Parathyroid adenoma (tissue), 2 donors: ENCODE measurements at regions not wholly inside any gene's neighbourhood (a gene's known extent, or its start where the extent isn't known, plus 50 kb on each side); places are given as distances from the start of the nearest gene placed in this dataset.

Experiments used
- H2AFZ ChIP-seq: fragments of 300-600 bp; sonication (generic); one replicate; pipeline ENCODE4 v1.7.0; 2017; ENCODE audit warnings: antibody characterized with exemption, mild to moderate bottlenecking
- H3K27ac ChIP-seq: fragments of 300-600 bp; sonication (generic); one replicate; pipeline ENCODE4 v1.7.0; 2017
- H3K27me3 ChIP-seq: fragments of 300-600 bp; sonication (generic); one replicate; pipeline ENCODE4 v1.7.0; 2017; ENCODE audit warnings: low read length; ENCODE audit not compliant: control insufficient read depth, insufficient read depth
- H3K36me3 ChIP-seq: fragments of 300-600 bp; sonication (generic); one replicate; pipeline ENCODE4 v1.7.0; 2017; ENCODE audit warnings: low read length; ENCODE audit not compliant: control insufficient read depth, insufficient read depth
- H3K4me1 ChIP-seq: fragments of 300-600 bp; sonication (generic); one replicate; pipeline ENCODE4 v1.7.0; 2017; ENCODE audit warnings: control low read depth
- H3K4me2 ChIP-seq: fragments of 300-600 bp; sonication (generic); one replicate; pipeline ENCODE4 v1.7.0; 2017; ENCODE audit warnings: low read length
- H3K4me3 ChIP-seq: fragments of 300-600 bp; sonication (generic); one replicate; pipeline ENCODE4 v1.7.0; 2017; ENCODE audit warnings: low read depth, low read length
- H3K79me2 ChIP-seq: fragments of 300-600 bp; sonication (generic); one replicate; pipeline ENCODE4 v1.7.0; 2017; ENCODE audit warnings: control low read depth
- H3K9ac ChIP-seq: fragments of 300-600 bp; sonication (generic); one replicate; pipeline ENCODE4 v1.7.0; 2017; ENCODE audit warnings: mild to moderate bottlenecking
- H3K9me3 ChIP-seq: fragments of 300-600 bp; sonication (generic); one replicate; pipeline ENCODE4 v1.7.0; 2017; ENCODE audit warnings: low read length; ENCODE audit not compliant: control insufficient read depth
- CTCF ChIP-seq: fragments of 300-600 bp; sonication (generic); IDR thresholded peaks from one replicate; pipeline ENCODE4 v1.7.0; 2017; ENCODE audit warnings: antibody characterized with exemption, mild to moderate bottlenecking
- donor health status: primary hyperparathyroidism.

- Histone ChIP-seq H3K4me2 (no peak overlapping the region), H3K27me3 (no peaks in the 10 kb centered on the region), H3K4me3 (no peak overlapping the region), H3K36me3 (no peaks in the 10 kb centered on the region), H3K4me1 (no peaks in the 10 kb centered on the region), H3K79me2 (no peaks in the 10 kb centered on the region), H3K9me3 (no peaks in the 10 kb centered on the region), H2AFZ (no peak overlapping the region), H3K27ac (no peak overlapping the region), H3K9ac (no peak overlapping the region)
- TF ChIP-seq CTCF: no peak
Observed at GRCh38 chr2:88870267-88870839, 178.9 kb downstream of the RPIA start.

DNA sequence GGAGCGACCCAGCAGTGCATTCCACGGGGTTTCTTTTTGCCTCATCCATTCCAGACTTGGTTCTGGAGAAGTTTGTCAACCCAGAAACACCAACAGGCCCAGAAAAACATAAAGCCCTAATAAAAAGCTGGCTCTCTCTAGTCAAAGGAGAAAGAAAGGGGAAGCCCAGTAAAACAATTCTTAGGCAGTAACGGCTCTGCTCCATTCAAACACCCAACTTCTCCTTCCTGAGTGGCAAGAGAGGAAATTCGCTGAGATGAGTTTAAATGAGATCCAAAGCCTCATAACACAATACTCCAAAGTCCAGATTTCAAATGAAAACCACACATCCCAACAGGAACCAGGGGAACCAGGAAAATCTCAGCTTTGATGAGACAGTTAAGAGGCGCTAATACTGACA, 179.9 kb downstream of the RPIA start:
- no peaks in the 10 kb centered on the region for H3K36me3 ChIP-seq
- no peak overlapping the region for H3K4me2 ChIP-seq
- H3K4me3 ChIP-seq: no peak overlapping the region
- H3K79me2 ChIP-seq: no peaks in the 10 kb centered on the region
- no peaks in the 10 kb centered on the region for H3K4me1 ChIP-seq
- H2AFZ ChIP-seq: no peak overlapping the region
- no peak overlapping the region for H3K27ac ChIP-seq
- H3K27me3 ChIP-seq: no peaks in the 10 kb centered on the region
- H3K9me3 ChIP-seq: no peaks in the 10 kb centered on the region
- no peak overlapping the region for H3K9ac ChIP-seq
- TF ChIP-seq CTCF: no peak

DNA sequence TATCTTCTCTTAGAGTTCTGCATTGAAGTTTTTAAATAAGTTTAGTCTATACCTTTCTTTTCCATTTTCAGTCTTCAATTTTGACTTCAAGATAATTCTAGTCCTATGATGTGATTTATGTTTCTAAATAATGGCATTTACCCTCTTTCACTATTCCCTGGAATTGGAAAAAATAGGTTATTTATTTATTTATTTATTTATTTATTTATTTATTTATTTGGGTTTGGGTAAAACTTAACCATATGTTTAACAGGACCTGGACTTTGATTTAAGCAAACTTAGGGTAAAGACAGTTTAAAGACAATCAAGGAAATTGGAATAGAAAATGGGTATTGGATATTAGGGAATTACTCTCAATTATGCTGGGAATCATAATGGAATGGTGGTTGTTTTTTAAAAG, 182.1 kb downstream of the RPIA start:
- no peaks in the 10 kb centered on the region for H3K27me3 ChIP-seq
- TF ChIP-seq CTCF: no peak
- H3K4me2 ChIP-seq: no peak overlapping the region
- H2AFZ ChIP-seq: no peak overlapping the region
- H3K36me3 ChIP-seq: no peaks in the 10 kb centered on the region
- H3K4me1 ChIP-seq: no peaks in the 10 kb centered on the region
- no peaks in the 10 kb centered on the region for H3K9me3 ChIP-seq
- no peak overlapping the region for H3K9ac ChIP-seq
- H3K4me3 ChIP-seq: no peak overlapping the region
- no peak overlapping the region for H3K27ac ChIP-seq
- no peaks in the 10 kb centered on the region for H3K79me2 ChIP-seq

- H3K9me3 ChIP-seq: no peaks in the 10 kb centered on the region
- H3K4me1 ChIP-seq: no peaks in the 10 kb centered on the region
- H3K36me3 ChIP-seq: no peaks in the 10 kb centered on the region
- no peaks in the 10 kb centered on the region for H3K27me3 ChIP-seq
- H2AFZ ChIP-seq: no peak overlapping the region
- H3K79me2 ChIP-seq: no peaks in the 10 kb centered on the region
- no peak overlapping the region for H3K27ac ChIP-seq
- TF ChIP-seq CTCF: peak; percentile 68
- H3K9ac ChIP-seq: no peak overlapping the region
- no peak overlapping the region for H3K4me3 ChIP-seq
- H3K4me2 ChIP-seq: peak overlapping the region; percentile 4
Observed at GRCh38 chr2:88874063-88874657, 182.7 kb downstream of the RPIA start.

GRCh38 chr2:88875736-88876135, 184.3 kb downstream of the RPIA start:
- Histone ChIP-seq H3K4me2 (no peak overlapping the region), H3K27me3 (no peaks in the 10 kb centered on the region), H3K79me2 (no peaks in the 10 kb centered on the region), H3K27ac (no peak overlapping the region), H3K9ac (no peak overlapping the region), H3K4me1 (no peaks in the 10 kb centered on the region), H3K4me3 (no peak overlapping the region), H3K36me3 (no peaks in the 10 kb centered on the region), H3K9me3 (no peaks in the 10 kb centered on the region), H2AFZ (no peak overlapping the region)
- no peak for TF ChIP-seq CTCF
